GM12878 (cell line): ENCODE measurements at regions not wholly inside any gene's neighbourhood (a gene's known extent, or its start where the extent isn't known, plus 50 kb on each side); places are given as distances from the start of the nearest gene placed in this dataset.

ENCODE experiments used
- ATAC-seq: fragments of 200-7000 bp; cut with Tn5 transposase; 3 replicates; pipeline ENCODE4 v1.9.1; 2020; ENCODE audit warnings: mild to moderate bottlenecking, moderate library complexity
- BruUV-seq: library from RNA; stranded (reverse); fragments of 400-500 nt; replicated peaks from 2 replicates; lab custom pipeline; 2021; lab: Mats Ljungman, UMichigan
- CTCF ChIA-PET: fragments of 300-600 bp; sonication (Branson Sonifier 250); formaldehyde crosslinking; extraction: SDS; loops from one replicate; lab custom pipeline; 2021; ENCODE audit warnings: inconsistent platforms; lab: Yijun Ruan, JAX
- POLR2A ChIA-PET: fragments of 350-600 bp; formaldehyde crosslinking; extraction: SDS; loops from one replicate; lab custom pipeline; 2021; ENCODE audit warnings: inconsistent platforms; lab: Charles Lee
- RAD21 ChIA-PET: fragments of 300-600 bp; sonication (Branson Sonifier 250); formaldehyde crosslinking; loops from one replicate; lab custom pipeline; 2023; ENCODE audit warnings: antibody characterized with exemption; ENCODE audit not compliant: unreplicated experiment; lab: Charles Lee
- SMC1A ChIA-PET: fragments of 300-600 bp; sonication (Branson Sonifier 250); formaldehyde crosslinking; loops from one replicate; lab custom pipeline; 2023; ENCODE audit not compliant: unreplicated experiment, uncharacterized antibody; lab: Charles Lee
- DNase-seq: peaks from one replicate; pipeline ENCODE4 v3.0.0-alpha.2; 2011; ENCODE audit warnings: low read depth, low spot score
- FAIRE-seq: peaks from 3 replicates; lab custom pipeline; 2011; peaks lifted over from hg19 to GRCh38; lab: Jason Lieb, UNC
- H2AFZ ChIP-seq: 2 replicates; pipeline ENCODE4 v1.6.0; 2011; ENCODE audit warnings: low read depth, low read length, control low read depth; ENCODE audit not compliant: control insufficient read depth
- H3K27ac ChIP-seq: 2 replicates; pipeline ENCODE4 v1.5.1; 2011; ENCODE audit warnings: control low read depth; ENCODE audit not compliant: control insufficient read depth, insufficient read depth
- H3K27me3 ChIP-seq, 2 experiments: replicated peaks in 1 of 2; 2 replicates each; pipeline versions ENCODE4 v1.6.0 to v1.6.1; 2011; ENCODE audit warnings: low read length in 1 of 2; ENCODE audit not compliant: control insufficient read depth in 2 of 2, insufficient read depth in 2 of 2
- H3K36me3 ChIP-seq, 2 experiments: 2 replicates each; pipeline ENCODE4 v1.5.1; 2011; ENCODE audit warnings: low read length in 1 of 2; ENCODE audit not compliant: control insufficient read depth in 2 of 2, insufficient read depth in 2 of 2
- H3K4me1 ChIP-seq: 2 replicates; pipeline ENCODE4 v1.6.1; 2011; ENCODE audit warnings: mild to moderate bottlenecking, low read length, moderate library complexity, mixed read lengths; ENCODE audit not compliant: control insufficient read depth, insufficient read depth
- H3K4me2 ChIP-seq: 2 replicates; pipeline ENCODE4 v1.6.0; 2011; ENCODE audit warnings: control low read depth; ENCODE audit not compliant: control insufficient read depth, insufficient read depth
- H3K4me3 ChIP-seq: fragments of 200-600 bp; sonication (generic); 2 replicates; pipeline ENCODE4 v1.5.1; 2016
- H3K79me2 ChIP-seq: 2 replicates; pipeline ENCODE4 v1.6.0; 2011; ENCODE audit warnings: low read length; ENCODE audit not compliant: control insufficient read depth, insufficient read depth
- H3K9ac ChIP-seq: 2 replicates; pipeline ENCODE4 v1.8.0; 2011; ENCODE audit warnings: low read length, control low read depth, mixed read lengths; ENCODE audit not compliant: control insufficient read depth, insufficient read depth
- H3K9me3 ChIP-seq: replicated peaks from 3 replicates; pipeline ENCODE4 v1.5.1; 2011; ENCODE audit warnings: mild to moderate bottlenecking, low read length; ENCODE audit not compliant: control insufficient read depth, insufficient read depth
- H4K20me1 ChIP-seq: 2 replicates; pipeline ENCODE4 v1.6.0; 2011; ENCODE audit not compliant: control insufficient read depth, insufficient read depth
- ASH2L ChIP-seq: fragments of 300-600, 200-600 bp; sonication (generic); IDR thresholded peaks from 2 replicates; pipeline ENCODE4 v1.6.1; 2017; ENCODE audit warnings: low read depth, mild to moderate bottlenecking, borderline replicate concordance
- BACH1 ChIP-seq: fragments of 450-650 bp; IDR thresholded peaks from 2 replicates; pipeline ENCODE4 v1.6.1; 2017; ENCODE audit warnings: mild to moderate bottlenecking, borderline replicate concordance
- CREB1 ChIP-seq: IDR thresholded peaks from 2 replicates; pipeline ENCODE4 v1.6.1; 2012; ENCODE audit warnings: low read depth, mild to moderate bottlenecking, inconsistent platforms
- EGR1 ChIP-seq, 2 experiments: IDR thresholded peaks; 1 replicate in 1 of 2; 2 replicates in 1 of 2; pipeline ENCODE4 v1.6.1; 2011 to 2012; ENCODE audit warnings: low read depth in 2 of 2, low read length in 2 of 2, borderline replicate concordance in 1 of 2, mild to moderate bottlenecking in 1 of 2, moderate library complexity in 1 of 2
- FOXM1 ChIP-seq: IDR thresholded peaks from 2 replicates; pipeline ENCODE4 v1.6.1; 2012; ENCODE audit warnings: low read depth, mild to moderate bottlenecking, inconsistent platforms, low read length, moderate library complexity
- HDGF ChIP-seq: fragments of 450-650 bp; IDR thresholded peaks from 2 replicates; pipeline ENCODE4 v1.6.1; 2016; ENCODE audit warnings: antibody characterized with exemption
- IRF5 ChIP-seq: fragments of 450-650 bp; IDR thresholded peaks from 2 replicates; pipeline ENCODE4 v1.6.1; 2017; ENCODE audit warnings: borderline replicate concordance
- NR2F1 ChIP-seq: fragments of 450-650 bp; conservative IDR thresholded peaks from 2 replicates; pipeline ENCODE4 v1.6.1; 2017; ENCODE audit warnings: mild to moderate bottlenecking
- PML ChIP-seq: IDR thresholded peaks from 2 replicates; pipeline ENCODE4 v1.6.1; 2012; ENCODE audit warnings: low read length, inconsistent platforms
- TCF7 ChIP-seq: IDR thresholded peaks from 2 replicates; pipeline ENCODE4 v1.6.1; 2014; ENCODE audit warnings: antibody characterized with exemption, borderline replicate concordance
- ZNF592 ChIP-seq: fragments of 450-650 bp; IDR thresholded peaks from 2 replicates; pipeline ENCODE4 v1.6.1; 2017; ENCODE audit warnings: mild to moderate bottlenecking, moderate library complexity
- WGBS: methylation state at CpG from one replicate; pipeline ENCODE4 v1.1.6; 2016; ENCODE audit warnings: low lambda C conversion rate; ENCODE audit not compliant: insufficient replicate concordance, insufficient coverage; ENCODE audit errors: missing lambda C conversion rate; 5-methylcytosine and 5-hydroxymethylcytosine counted together
- in situ Hi-C: fragments of 300-500 bp; cut with MboI; formaldehyde crosslinking; loops from 9 replicates; pipeline ENCODE4 v1.14.3; 2018; ENCODE audit warnings: mixed read lengths
- intact Hi-C: fragments of 100-400 bp; cut with micrococcal nuclease; formaldehyde crosslinking; loops from one replicate; pipeline ENCODE4 v1.14.2; 2022; ENCODE audit not compliant: unreplicated experiment
- TF ChIP-seq, protein P1 (sequence below): IDR thresholded peaks from 2 replicates; pipeline ENCODE4 v1.6.1; 2012; ENCODE audit warnings: low read length, inconsistent platforms
- TF ChIP-seq, protein P2 (sequence below): fragments of 450-650 bp; IDR thresholded peaks from 2 replicates; pipeline ENCODE4 v1.6.1; 2017; ENCODE audit warnings: mild to moderate bottlenecking, moderate library complexity

DNA sequence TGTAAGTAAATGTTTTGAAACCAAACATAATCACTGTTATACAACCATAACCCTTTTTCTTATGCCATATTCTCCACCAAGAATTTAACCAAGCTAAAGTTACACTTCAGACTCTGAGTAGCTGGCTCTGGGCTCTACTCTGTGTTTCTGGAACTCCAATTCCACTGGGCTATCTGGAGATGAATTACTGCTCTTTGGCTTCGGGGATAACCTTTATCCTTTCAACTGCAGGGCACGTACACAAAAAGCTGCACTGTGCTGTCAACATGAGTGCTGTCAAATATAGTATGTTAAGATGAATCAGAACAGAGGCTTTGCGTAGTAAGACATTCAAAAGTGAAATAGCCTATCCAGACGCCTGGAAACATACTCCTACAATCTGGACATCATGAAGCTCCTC lies 500.6 kb downstream of the LTN1 start (continued):
- TF ChIP-seq ZNF592: no peak

- Histone ChIP-seq H2AFZ (no peak overlapping the region), H3K36me3 (no peaks in the 10 kb centered on the region), H3K9me3 (no peaks in the 10 kb centered on the region), H3K4me1 (no peaks in the 10 kb centered on the region), H3K27ac (no peak overlapping the region), H3K27me3 (no peaks in the 10 kb centered on the region), H3K79me2 (no peaks in the 10 kb centered on the region), H3K9ac (no peak overlapping the region), H3K4me3 (no peak overlapping the region), H4K20me1 (no peaks in the 10 kb centered on the region), H3K4me2 (no peak overlapping the region)
- ChIA-PET RAD21 (no interaction called here), POLR2A (no interaction called here), SMC1A (no interaction called here), CTCF (no interaction called here)
- in situ Hi-C loops: no loop called here
- FAIRE-seq (no peak), DNase-seq (no peak), ATAC-seq (no peak)
- no TSS peak for BruUV-seq
- WGBS: 3% methylated on average over 3 of the region's 3 CpGs
- intact Hi-C loops: no loop called here
- TF ChIP-seq CREB1 (no peak), BACH1 (no peak), PML (no peak), TCF7 (no peak), EGR1 (IDR thresholded peaks at IDR 0.05; ENCODE audit: borderline replicate concordance in 1 of 2, low read depth in 2 of 2, low read length in 2 of 2) (no peak), FOXM1 (no peak), IRF5 (no peak), ASH2L (no peak), HDGF (no peak), NR2F1 (no peak)
- TF ChIP-seq, protein P1, sequence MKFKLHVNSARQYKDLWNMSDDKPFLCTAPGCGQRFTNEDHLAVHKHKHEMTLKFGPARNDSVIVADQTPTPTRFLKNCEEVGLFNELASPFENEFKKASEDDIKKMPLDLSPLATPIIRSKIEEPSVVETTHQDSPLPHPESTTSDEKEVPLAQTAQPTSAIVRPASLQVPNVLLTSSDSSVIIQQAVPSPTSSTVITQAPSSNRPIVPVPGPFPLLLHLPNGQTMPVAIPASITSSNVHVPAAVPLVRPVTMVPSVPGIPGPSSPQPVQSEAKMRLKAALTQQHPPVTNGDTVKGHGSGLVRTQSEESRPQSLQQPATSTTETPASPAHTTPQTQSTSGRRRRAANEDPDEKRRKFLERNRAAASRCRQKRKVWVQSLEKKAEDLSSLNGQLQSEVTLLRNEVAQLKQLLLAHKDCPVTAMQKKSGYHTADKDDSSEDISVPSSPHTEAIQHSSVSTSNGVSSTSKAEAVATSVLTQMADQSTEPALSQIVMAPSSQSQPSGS: no peak
- TF ChIP-seq, protein P2, sequence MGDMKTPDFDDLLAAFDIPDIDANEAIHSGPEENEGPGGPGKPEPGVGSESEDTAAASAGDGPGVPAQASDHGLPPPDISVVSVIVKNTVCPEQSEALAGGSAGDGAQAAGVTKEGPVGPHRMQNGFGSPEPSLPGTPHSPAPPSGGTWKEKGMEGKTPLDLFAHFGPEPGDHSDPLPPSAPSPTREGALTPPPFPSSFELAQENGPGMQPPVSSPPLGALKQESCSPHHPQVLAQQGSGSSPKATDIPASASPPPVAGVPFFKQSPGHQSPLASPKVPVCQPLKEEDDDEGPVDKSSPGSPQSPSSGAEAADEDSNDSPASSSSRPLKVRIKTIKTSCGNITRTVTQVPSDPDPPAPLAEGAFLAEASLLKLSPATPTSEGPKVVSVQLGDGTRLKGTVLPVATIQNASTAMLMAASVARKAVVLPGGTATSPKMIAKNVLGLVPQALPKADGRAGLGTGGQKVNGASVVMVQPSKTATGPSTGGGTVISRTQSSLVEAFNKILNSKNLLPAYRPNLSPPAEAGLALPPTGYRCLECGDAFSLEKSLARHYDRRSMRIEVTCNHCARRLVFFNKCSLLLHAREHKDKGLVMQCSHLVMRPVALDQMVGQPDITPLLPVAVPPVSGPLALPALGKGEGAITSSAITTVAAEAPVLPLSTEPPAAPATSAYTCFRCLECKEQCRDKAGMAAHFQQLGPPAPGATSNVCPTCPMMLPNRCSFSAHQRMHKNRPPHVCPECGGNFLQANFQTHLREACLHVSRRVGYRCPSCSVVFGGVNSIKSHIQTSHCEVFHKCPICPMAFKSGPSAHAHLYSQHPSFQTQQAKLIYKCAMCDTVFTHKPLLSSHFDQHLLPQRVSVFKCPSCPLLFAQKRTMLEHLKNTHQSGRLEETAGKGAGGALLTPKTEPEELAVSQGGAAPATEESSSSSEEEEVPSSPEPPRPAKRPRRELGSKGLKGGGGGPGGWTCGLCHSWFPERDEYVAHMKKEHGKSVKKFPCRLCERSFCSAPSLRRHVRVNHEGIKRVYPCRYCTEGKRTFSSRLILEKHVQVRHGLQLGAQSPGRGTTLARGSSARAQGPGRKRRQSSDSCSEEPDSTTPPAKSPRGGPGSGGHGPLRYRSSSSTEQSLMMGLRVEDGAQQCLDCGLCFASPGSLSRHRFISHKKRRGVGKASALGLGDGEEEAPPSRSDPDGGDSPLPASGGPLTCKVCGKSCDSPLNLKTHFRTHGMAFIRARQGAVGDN: no peak
Observed at GRCh38 chr21:28489821-28490350, 502.8 kb downstream of the LTN1 start.
